SH-SY5Y (cell line): ENCODE measurements at regions not wholly inside any gene's neighbourhood (a gene's known extent, or its start where the extent isn't known, plus 50 kb on each side); places are given as distances from the start of the nearest gene placed in this dataset.

Experiments used
- GATA2 ChIP-seq: IDR thresholded peaks from 2 replicates; pipeline ENCODE4 v1.6.1; 2011; ENCODE audit warnings: mild to moderate bottlenecking, low read depth, low read length
- GATA3 ChIP-seq: IDR thresholded peaks from 2 replicates; pipeline ENCODE4 v1.6.1; 2011; ENCODE audit warnings: low read depth, mild to moderate bottlenecking, low read length, moderate library complexity

DNA sequence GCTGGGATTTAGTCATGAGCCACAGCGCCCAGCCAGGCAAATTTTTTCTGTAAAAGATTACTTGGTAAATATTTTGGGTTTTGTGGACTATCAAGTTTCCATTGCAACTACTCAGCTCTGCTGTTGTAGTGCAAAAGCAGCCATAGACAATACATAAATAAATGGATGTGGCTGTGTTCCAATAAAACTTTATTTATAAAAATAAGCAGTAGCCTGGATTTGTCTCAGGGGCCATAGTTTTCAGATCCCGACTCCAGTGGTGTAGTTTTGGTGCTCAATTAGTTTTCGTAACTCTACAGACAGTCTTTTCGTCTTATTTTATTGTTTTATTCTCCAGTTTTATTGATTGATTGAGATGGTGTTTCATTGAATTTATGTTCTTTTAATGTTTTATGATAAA is 80.1 kb upstream of the IVNS1ABP start:
- TF ChIP-seq GATA2 (no peak), GATA3 (no peak)

- TF ChIP-seq GATA2: no peak
- no peak for TF ChIP-seq GATA3
Observed at GRCh38 chr1:185396126-185396525, 79.1 kb upstream of the IVNS1ABP start.

DNA sequence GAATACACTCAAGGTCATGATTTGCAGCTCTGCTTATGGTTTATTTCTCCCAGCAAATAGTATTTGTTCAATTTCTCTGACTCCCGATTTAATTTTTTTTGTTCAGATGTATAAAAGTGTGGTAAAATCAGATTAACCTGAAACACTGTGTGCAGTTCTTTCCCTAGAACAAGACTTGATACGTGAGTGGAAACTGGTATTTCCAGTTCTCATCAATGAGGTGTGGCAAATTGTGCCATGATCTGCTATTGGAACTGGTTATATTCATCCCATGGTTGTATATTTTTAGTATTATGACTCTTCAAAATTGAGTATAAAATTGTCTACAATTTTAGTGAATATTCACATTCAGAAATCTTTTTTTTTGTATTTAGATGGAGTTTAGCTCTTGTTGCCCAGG is 76.8 kb upstream of the IVNS1ABP start:
- no peak for TF ChIP-seq GATA3

DNA sequence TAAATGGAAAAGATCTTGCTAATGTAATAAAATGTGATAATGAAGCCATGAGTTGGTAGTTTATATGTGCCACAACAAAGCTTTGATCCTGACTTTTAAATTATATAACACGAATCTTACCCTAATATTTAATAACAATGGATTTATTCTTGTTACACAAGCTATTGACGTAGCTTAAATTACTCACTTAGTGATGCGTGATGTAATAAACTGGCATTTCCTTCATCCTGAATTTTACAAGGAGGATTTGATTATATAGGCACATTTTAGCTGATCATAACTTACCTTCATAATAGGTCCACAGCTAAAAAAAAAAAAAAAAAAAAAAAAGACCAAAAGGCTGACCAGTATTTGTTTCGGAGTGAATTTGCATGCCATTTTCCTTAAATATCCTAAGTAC is 76.2 kb upstream of the IVNS1ABP start:
- TF ChIP-seq GATA2: no peak

- TF ChIP-seq GATA2 (no peak), GATA3 (no peak)
Observed at GRCh38 chr1:185388815-185389214, 71.8 kb upstream of the IVNS1ABP start.

GRCh38 chr1:185388346-185388745 is 71.3 kb upstream of the IVNS1ABP start:
- TF ChIP-seq GATA2 (no peak), GATA3 (no peak)

DNA sequence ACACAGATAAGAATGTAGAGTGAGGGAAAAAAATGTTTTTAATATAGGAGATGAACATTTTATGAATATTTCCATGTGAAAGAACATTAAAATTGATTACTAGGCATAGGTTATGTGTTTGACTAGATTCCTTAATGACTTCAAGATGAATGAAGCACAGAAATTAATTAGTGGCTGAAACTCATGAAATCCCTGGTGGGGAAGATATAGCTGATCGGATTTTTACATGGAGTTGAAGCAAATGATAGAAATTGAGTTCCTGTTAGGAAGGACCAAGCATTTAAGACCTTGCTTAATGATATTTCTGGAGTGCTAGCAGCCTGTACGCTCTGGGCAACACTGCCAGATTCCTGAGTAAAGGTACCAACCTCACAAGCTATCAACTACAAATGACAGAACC is 68.9 kb upstream of the IVNS1ABP start:
- TF ChIP-seq GATA3: no peak
- TF ChIP-seq GATA2: no peak

DNA sequence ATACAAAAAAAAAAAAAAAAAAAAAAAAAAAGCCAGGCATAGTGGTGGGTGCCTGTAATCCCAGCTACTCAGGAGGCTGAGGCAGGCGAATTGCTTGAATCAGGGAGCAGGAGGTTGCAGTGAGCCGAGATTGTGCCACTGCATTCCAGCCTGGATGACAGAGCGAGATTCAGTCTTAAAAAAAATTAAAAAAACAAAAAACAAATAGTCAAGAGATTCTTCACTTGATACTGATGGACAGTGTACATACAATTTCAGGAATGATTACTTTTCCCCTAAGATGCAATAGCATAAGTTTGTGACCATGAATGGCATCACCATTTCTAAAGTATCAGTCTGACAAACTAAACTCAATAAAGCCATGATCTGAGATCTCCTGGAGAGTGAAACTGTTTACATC is 60.8 kb upstream of the IVNS1ABP start:
- TF ChIP-seq GATA2 (no peak), GATA3 (no peak)

GRCh38 chr1:185376840-185377635 is 60.0 kb upstream of the IVNS1ABP start:
- TF ChIP-seq GATA2 (no peak), GATA3 (no peak)

DNA sequence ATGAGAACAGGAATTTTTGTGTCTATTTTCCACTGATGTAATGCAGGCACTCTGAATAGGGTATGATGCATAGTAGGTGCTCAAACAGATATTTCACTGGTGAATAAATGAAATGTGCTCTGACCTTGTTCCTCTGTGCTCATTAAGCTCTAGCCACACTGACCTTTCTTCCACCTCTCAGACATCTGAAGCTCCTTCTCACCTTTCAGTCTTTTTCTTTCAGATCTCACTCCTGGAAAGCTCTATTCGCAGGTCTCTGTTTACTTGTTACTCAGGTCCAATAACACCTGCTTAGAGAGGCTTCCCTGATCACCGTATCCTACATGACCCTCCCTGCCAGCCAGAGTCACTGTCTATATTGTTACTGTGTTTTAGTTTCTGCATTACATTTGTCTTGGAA is 59.2 kb upstream of the IVNS1ABP start:
- no peak for TF ChIP-seq GATA3
- no peak for TF ChIP-seq GATA2

DNA sequence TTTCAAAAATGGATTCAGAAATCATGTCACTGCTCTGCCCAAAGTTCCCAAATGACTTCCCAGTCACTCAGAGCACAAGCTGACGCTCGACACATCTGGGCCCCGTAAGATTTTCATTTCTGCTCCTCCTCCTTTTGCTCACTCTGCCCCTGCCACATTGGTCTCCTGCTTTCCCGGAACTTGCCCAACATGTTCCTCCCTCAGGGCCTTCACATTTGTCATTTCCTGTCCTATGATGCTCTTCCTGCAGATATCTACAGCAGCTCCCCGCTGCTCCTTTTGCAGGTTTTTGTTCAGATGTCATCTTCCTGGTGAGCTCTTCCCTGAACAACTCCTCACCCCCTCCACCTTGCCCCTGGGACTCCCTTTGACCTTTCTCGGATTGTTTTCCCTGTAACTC is 58.5 kb upstream of the IVNS1ABP start:
- TF ChIP-seq GATA2 (no peak), GATA3 (no peak)

DNA sequence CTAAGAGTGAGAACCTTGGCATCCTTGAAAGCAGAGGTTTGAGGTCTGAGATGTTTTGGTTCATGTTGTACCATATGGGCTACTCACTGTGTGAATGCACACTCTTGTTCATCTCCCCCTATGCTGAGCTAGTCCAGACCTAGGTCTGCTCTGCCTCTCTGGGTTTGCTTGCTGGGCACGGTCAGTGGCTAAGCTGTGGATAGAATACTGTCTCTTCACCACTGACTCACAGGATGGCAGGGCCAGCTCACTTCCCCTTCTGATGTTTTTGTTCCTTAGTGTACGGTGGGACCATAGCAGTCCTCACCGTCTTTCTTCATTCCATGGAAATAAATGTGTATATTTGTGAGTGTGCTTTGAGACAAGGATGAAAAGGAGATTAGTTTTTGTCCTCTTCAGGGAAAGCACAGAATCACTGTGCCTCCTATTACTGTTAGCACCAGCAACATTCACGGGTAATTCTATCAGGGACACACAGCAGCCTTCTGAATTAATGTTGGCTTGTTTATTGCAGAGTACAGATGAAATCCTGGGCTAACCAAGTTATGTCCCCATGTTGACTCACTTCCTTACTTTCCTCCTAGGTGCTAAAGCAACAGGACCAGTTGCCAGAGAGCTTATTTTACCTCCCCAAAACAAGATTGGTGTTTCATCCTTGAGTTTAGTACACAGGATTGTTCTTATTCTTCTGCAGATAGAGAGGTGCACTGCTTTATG is 56.9 kb upstream of the IVNS1ABP start:
- TF ChIP-seq GATA3 (no peak), GATA2 (no peak)

DNA sequence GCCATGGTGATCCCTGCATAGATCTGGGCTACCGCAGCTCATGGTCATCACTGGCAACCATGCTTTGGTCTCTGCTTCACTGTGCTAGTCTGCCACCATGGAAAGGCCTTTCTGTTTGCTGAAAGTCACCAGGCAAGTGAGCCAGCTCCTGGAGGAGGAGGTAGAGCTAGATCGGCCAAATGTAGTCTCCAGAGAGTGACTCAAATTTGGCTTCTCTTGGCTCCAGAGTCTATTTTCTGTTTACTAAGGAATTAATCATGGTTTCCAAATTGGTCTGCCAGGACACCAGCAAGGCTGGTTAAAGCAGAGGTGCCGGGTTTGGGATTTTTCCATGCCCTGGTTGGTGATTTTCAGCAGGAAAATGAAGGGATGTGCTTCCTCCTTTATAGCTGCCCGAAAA is 52.7 kb upstream of the IVNS1ABP start:
- TF ChIP-seq GATA3: no peak
- TF ChIP-seq GATA2: no peak

DNA sequence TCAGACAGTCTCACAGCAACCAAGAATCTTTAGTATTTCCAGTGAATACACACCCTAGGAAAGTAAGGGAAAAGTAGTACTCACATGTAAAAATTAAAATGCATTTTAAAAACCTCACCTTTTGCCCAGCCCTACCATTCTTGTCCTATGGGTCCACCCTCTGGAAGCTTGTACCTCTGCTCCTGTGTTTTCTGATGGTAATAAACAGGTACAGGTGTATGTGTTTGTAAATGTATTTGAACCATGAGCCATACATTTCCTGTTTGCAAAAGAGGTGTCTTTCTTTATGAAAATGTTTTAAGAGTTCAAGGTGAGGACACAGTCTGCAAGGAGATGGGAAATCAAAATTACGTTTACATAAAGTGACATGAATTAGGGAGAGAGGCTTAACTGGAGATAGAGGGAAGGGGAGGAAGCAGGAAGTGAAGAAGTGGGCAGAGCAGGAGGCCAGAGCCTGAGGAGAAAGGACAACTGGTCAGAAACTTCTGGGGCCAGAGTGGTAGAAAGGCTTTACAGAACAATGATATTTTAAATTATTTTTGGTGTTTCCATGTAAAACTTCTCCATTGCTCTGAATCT is 52.0 kb upstream of the IVNS1ABP start:
- no peak for TF ChIP-seq GATA2
- TF ChIP-seq GATA3: no peak

GRCh38 chr1:185368313-185368855 is 51.3 kb upstream of the IVNS1ABP start:
- no peak for TF ChIP-seq GATA3
- TF ChIP-seq GATA2: no peak

DNA sequence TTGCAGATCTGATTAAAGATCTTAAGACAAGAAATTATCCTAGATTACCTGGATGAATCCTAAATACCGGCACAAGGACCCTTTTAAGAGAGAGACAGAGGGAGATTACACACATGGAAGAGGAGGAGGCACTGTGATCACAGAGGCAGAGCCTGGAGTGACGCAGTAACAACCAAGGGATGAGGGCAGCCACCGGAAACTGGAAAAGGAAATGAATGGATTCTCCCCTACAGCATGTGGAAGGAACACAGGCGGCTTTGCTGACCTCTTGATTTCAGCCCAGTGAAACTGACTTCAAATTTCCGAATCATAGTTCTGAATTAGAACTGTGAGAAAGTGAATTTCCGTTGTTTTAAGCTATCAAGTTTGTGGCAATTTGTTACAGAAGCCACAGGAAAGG is 50.2 kb upstream of the IVNS1ABP start:
- TF ChIP-seq GATA2 (no peak), GATA3 (no peak)
